ENCODE measurements at regions not wholly inside any gene's neighbourhood (a gene's known extent, or its start where the extent isn't known, plus 50 kb on each side); places are given as distances from the start of the nearest gene placed in this dataset.
A peak's percentile ranks its signal among the peaks of the same experiment; 100 is the strongest.

- H4K20me1 ChIP-seq (ENCODE audit: control insufficient read depth, extremely low read depth, insufficient read depth, low read length), result no peaks in the 10 kb centered on the region
- H3K9me3 ChIP-seq (ENCODE audit: control insufficient read depth, insufficient read depth, low read depth, low read length), result no peaks in the 10 kb centered on the region
- H2AFZ ChIP-seq (ENCODE audit: low read length), result no peak overlapping the region
- no peak for TF ChIP-seq EZH2 (IDR thresholded peaks at IDR 0.05; ENCODE audit: low read length, missing control alignments)
- TF ChIP-seq, protein P1, sequence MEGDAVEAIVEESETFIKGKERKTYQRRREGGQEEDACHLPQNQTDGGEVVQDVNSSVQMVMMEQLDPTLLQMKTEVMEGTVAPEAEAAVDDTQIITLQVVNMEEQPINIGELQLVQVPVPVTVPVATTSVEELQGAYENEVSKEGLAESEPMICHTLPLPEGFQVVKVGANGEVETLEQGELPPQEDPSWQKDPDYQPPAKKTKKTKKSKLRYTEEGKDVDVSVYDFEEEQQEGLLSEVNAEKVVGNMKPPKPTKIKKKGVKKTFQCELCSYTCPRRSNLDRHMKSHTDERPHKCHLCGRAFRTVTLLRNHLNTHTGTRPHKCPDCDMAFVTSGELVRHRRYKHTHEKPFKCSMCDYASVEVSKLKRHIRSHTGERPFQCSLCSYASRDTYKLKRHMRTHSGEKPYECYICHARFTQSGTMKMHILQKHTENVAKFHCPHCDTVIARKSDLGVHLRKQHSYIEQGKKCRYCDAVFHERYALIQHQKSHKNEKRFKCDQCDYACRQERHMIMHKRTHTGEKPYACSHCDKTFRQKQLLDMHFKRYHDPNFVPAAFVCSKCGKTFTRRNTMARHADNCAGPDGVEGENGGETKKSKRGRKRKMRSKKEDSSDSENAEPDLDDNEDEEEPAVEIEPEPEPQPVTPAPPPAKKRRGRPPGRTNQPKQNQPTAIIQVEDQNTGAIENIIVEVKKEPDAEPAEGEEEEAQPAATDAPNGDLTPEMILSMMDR (conservative IDR thresholded peaks at IDR 0.05 in 1 of 2, IDR thresholded peaks at IDR 0.05 in 1 of 2; ENCODE audit: low read depth in 1 of 2, low read length in 2 of 2), result no peak
- no peaks in the 10 kb centered on the region for H3K4me1 ChIP-seq (ENCODE audit: control insufficient read depth, extremely low read depth, insufficient read depth, low read length)
- no peak overlapping the region for H3K4me2 ChIP-seq (ENCODE audit: extremely low read depth, insufficient read depth, low read length)
- H3K36me3 ChIP-seq (ENCODE audit: control insufficient read depth, insufficient read depth, low read length), result no peaks in the 10 kb centered on the region
- peak; percentile 5 to 29 for DNase-seq (ENCODE audit: low read depth in 2 of 2)
- no peak overlapping the region for H3K9ac ChIP-seq (ENCODE audit: insufficient read depth, low read length)
- H3K79me2 ChIP-seq (ENCODE audit: control insufficient read depth, insufficient read depth, low read length), result no peaks in the 10 kb centered on the region
- H3K4me3 ChIP-seq (replicated peaks in 1 of 4; ENCODE audit: control extremely low read depth in 1 of 4, insufficient read depth in 1 of 4, low read depth in 3 of 4, low read length in 4 of 4), result no peak overlapping the region
- no peak overlapping the region for H3K27ac ChIP-seq (ENCODE audit: insufficient read depth, low read length)
- H3K27me3 ChIP-seq (ENCODE audit: control insufficient read depth, insufficient read depth, low read length), result no peaks in the 10 kb centered on the region
These were observed 291.0 kb upstream of the DOK6 start for GRCh38 chr18:69109686-69110085.

- Histone ChIP-seq H4K20me1 (ENCODE audit: control insufficient read depth, extremely low read depth, insufficient read depth, low read length) (no peaks in the 10 kb centered on the region), H3K9me3 (ENCODE audit: control insufficient read depth, insufficient read depth, low read depth, low read length) (no peaks in the 10 kb centered on the region), H3K9ac (ENCODE audit: insufficient read depth, low read length) (no peak overlapping the region), H3K79me2 (ENCODE audit: control insufficient read depth, insufficient read depth, low read length) (no peaks in the 10 kb centered on the region), H3K27ac (ENCODE audit: insufficient read depth, low read length) (no peak overlapping the region), H3K36me3 (ENCODE audit: control insufficient read depth, insufficient read depth, low read length) (no peaks in the 10 kb centered on the region), H2AFZ (ENCODE audit: low read length) (no peak overlapping the region), H3K4me2 (ENCODE audit: extremely low read depth, insufficient read depth, low read length) (no peak overlapping the region), H3K4me3 (replicated peaks in 1 of 4; ENCODE audit: control extremely low read depth in 1 of 4, insufficient read depth in 1 of 4, low read depth in 3 of 4, low read length in 4 of 4) (no peak overlapping the region), H3K27me3 (ENCODE audit: control insufficient read depth, insufficient read depth, low read length) (no peaks in the 10 kb centered on the region), H3K4me1 (ENCODE audit: control insufficient read depth, extremely low read depth, insufficient read depth, low read length) (no peaks in the 10 kb centered on the region)
- TF ChIP-seq, protein P1 (conservative IDR thresholded peaks at IDR 0.05 in 1 of 2, IDR thresholded peaks at IDR 0.05 in 1 of 2; ENCODE audit: low read depth in 1 of 2, low read length in 2 of 2), result no peak
- no peak for TF ChIP-seq EZH2 (IDR thresholded peaks at IDR 0.05; ENCODE audit: low read length, missing control alignments)
- DNase-seq (ENCODE audit: low read depth in 2 of 2), result no peak
These were observed 279.9 kb upstream of the DOK6 start for GRCh38 chr18:69120833-69121232.

DNA sequence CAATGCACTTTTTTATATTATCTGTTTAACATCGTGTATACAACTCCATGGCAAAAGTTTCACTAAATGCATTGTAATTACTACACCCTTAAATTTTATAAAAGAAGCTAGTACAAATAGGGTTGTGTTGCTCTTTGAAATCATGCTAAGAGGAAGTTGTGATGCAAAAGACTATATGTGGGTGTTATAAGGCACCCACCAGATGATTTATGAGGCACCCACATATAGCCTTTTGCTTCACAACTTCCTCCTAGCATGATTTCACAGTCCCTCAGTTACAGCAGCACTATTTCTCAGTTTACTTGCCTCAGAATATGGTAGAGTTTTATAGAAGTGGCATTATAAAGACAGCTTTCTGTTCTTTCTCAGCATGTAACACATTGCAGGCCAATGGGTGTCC lies 277.3 kb upstream of the DOK6 start:
- TF ChIP-seq EZH2 (IDR thresholded peaks at IDR 0.05; ENCODE audit: low read length, missing control alignments), result no peak
- Histone ChIP-seq H3K79me2 (ENCODE audit: control insufficient read depth, insufficient read depth, low read length) (no peaks in the 10 kb centered on the region), H3K4me2 (ENCODE audit: extremely low read depth, insufficient read depth, low read length) (no peak overlapping the region)

More for the DNA sequence above, 277.3 kb upstream of the DOK6 start:
- Histone ChIP-seq H3K27me3 (ENCODE audit: control insufficient read depth, insufficient read depth, low read length) (no peaks in the 10 kb centered on the region), H3K27ac (ENCODE audit: insufficient read depth, low read length) (no peak overlapping the region), H3K9ac (ENCODE audit: insufficient read depth, low read length) (no peak overlapping the region), H3K4me3 (replicated peaks in 1 of 4; ENCODE audit: control extremely low read depth in 1 of 4, insufficient read depth in 1 of 4, low read depth in 3 of 4, low read length in 4 of 4) (no peak overlapping the region), H3K9me3 (ENCODE audit: control insufficient read depth, insufficient read depth, low read depth, low read length) (no peaks in the 10 kb centered on the region), H2AFZ (ENCODE audit: low read length) (no peak overlapping the region), H3K4me1 (ENCODE audit: control insufficient read depth, extremely low read depth, insufficient read depth, low read length) (no peaks in the 10 kb centered on the region), H3K36me3 (ENCODE audit: control insufficient read depth, insufficient read depth, low read length) (no peaks in the 10 kb centered on the region), H4K20me1 (ENCODE audit: control insufficient read depth, extremely low read depth, insufficient read depth, low read length) (no peaks in the 10 kb centered on the region)
- no peak for DNase-seq (ENCODE audit: low read depth in 2 of 2)

Data from fibroblast of lung (primary cell).